ENCODE measurements at regions not wholly inside any gene's neighbourhood (a gene's known extent, or its start where the extent isn't known, plus 50 kb on each side); places are given as distances from the start of the nearest gene placed in this dataset.

GRCh38 chr12:43004908-43005307, 415.4 kb upstream of the PRICKLE1 start:
- H3K27me3 ChIP-seq (ENCODE audit: control insufficient read depth, extremely low read depth, insufficient read depth, low read length): no peaks in the 10 kb centered on the region
- H3K9me3 ChIP-seq (ENCODE audit: control insufficient read depth, low read depth, low read length): no peaks in the 10 kb centered on the region
- dilution Hi-C loops (cut with MboI; ENCODE audit: extremely low pct_ligation_motif_present, low sequenced_read_pairs): no loop called here
- H4K20me1 ChIP-seq (ENCODE audit: control insufficient read depth, extremely low read depth, insufficient read depth, low read length): no peaks in the 10 kb centered on the region
- no peaks in the 10 kb centered on the region for H3K9me1 ChIP-seq (ENCODE audit: control insufficient read depth, extremely low read depth, insufficient read depth, low read length)
- TF ChIP-seq EZH2 (IDR thresholded peaks at IDR 0.05; ENCODE audit: low read length) (no peak), CTCF (optimal IDR thresholded peaks at IDR 0.05 in 1 of 3, IDR thresholded peaks at IDR 0.05 in 1 of 3, conservative IDR thresholded peaks at IDR 0.05 in 1 of 3; ENCODE audit: extremely low read depth in 1 of 3, insufficient read depth in 2 of 3, low read length in 3 of 3) (no peak)
- H2AFZ ChIP-seq (ENCODE audit: control insufficient read depth, low read length): no peak overlapping the region
- H3K36me3 ChIP-seq (ENCODE audit: control insufficient read depth in 2 of 2, extremely low read depth in 1 of 2, insufficient read depth in 2 of 2, low read length in 2 of 2): no peaks in the 10 kb centered on the region
- H3K27ac ChIP-seq (ENCODE audit: control insufficient read depth, insufficient read depth, low read length): no peak overlapping the region
- no peak overlapping the region for H3K4me2 ChIP-seq (ENCODE audit: control insufficient read depth, extremely low read depth, insufficient read depth, low read depth, low read length)
- H3K79me2 ChIP-seq (ENCODE audit: control insufficient read depth, insufficient read depth, low read length): no peaks in the 10 kb centered on the region
- no peak overlapping the region for H3K9ac ChIP-seq (ENCODE audit: control insufficient read depth, extremely low read depth, insufficient read depth, low read length)
- H3K4me3 ChIP-seq (ENCODE audit: control insufficient read depth in 2 of 3, extremely low read depth in 1 of 3, insufficient read depth in 2 of 3, low read depth in 1 of 3, low read length in 3 of 3): no peak overlapping the region
- DNase-seq (ENCODE audit: low read depth, low spot score) (no peak), FAIRE-seq (no peak)
- H3K4me1 ChIP-seq (ENCODE audit: control insufficient read depth, extremely low read depth, insufficient read depth, low read length): no peaks in the 10 kb centered on the region

GRCh38 chr12:43004141-43004540, 414.6 kb upstream of the PRICKLE1 start:
- FAIRE-seq (no peak), DNase-seq (ENCODE audit: low read depth, low spot score) (no peak)
- H3K36me3 ChIP-seq (ENCODE audit: control insufficient read depth in 2 of 2, extremely low read depth in 1 of 2, insufficient read depth in 2 of 2, low read length in 2 of 2): no peaks in the 10 kb centered on the region
- TF ChIP-seq EZH2 (IDR thresholded peaks at IDR 0.05; ENCODE audit: low read length): no peak
- no peak for TF ChIP-seq CTCF (optimal IDR thresholded peaks at IDR 0.05 in 1 of 3, IDR thresholded peaks at IDR 0.05 in 1 of 3, conservative IDR thresholded peaks at IDR 0.05 in 1 of 3; ENCODE audit: extremely low read depth in 1 of 3, insufficient read depth in 2 of 3, low read length in 3 of 3)
- H3K4me3 ChIP-seq (ENCODE audit: control insufficient read depth in 2 of 3, extremely low read depth in 1 of 3, insufficient read depth in 2 of 3, low read depth in 1 of 3, low read length in 3 of 3): no peak overlapping the region
- H2AFZ ChIP-seq (ENCODE audit: control insufficient read depth, low read length): no peak overlapping the region
- no peak overlapping the region for H3K9ac ChIP-seq (ENCODE audit: control insufficient read depth, extremely low read depth, insufficient read depth, low read length)
- no peaks in the 10 kb centered on the region for H3K27me3 ChIP-seq (ENCODE audit: control insufficient read depth, extremely low read depth, insufficient read depth, low read length)
- no peaks in the 10 kb centered on the region for H3K9me1 ChIP-seq (ENCODE audit: control insufficient read depth, extremely low read depth, insufficient read depth, low read length)
- no peaks in the 10 kb centered on the region for H3K4me1 ChIP-seq (ENCODE audit: control insufficient read depth, extremely low read depth, insufficient read depth, low read length)
- no peak overlapping the region for H3K4me2 ChIP-seq (ENCODE audit: control insufficient read depth, extremely low read depth, insufficient read depth, low read depth, low read length)
- H3K9me3 ChIP-seq (ENCODE audit: control insufficient read depth, low read depth, low read length): no peaks in the 10 kb centered on the region
- H3K27ac ChIP-seq (ENCODE audit: control insufficient read depth, insufficient read depth, low read length): no peak overlapping the region
- dilution Hi-C loops (cut with MboI; ENCODE audit: extremely low pct_ligation_motif_present, low sequenced_read_pairs): no loop called here
- H3K79me2 ChIP-seq (ENCODE audit: control insufficient read depth, insufficient read depth, low read length): no peaks in the 10 kb centered on the region
- H4K20me1 ChIP-seq (ENCODE audit: control insufficient read depth, extremely low read depth, insufficient read depth, low read length): no peaks in the 10 kb centered on the region

Data from keratinocyte (primary cell).